GM06990 (cell line): ENCODE measurements at regions not wholly inside any gene's neighbourhood (a gene's known extent, or its start where the extent isn't known, plus 50 kb on each side); places are given as distances from the start of the nearest gene placed in this dataset.

Source experiments
- DNase-seq: peaks from one replicate; pipeline ENCODE4 v3.0.0-alpha.2; 2011; ENCODE audit not compliant: insufficient read length; ENCODE audit errors: extremely low read depth
- H3K27me3 ChIP-seq: replicated peaks from 2 replicates; pipeline ENCODE4 v1.6.0; 2011; ENCODE audit warnings: low read length; ENCODE audit not compliant: control insufficient read depth, insufficient read depth
- H3K36me3 ChIP-seq: 2 replicates; pipeline ENCODE4 v1.5.1; 2011; ENCODE audit warnings: low read length; ENCODE audit not compliant: control insufficient read depth, insufficient read depth
- H3K4me3 ChIP-seq: replicated peaks from 2 replicates; pipeline ENCODE4 v1.5.1; 2011; ENCODE audit warnings: low read depth, mild to moderate bottlenecking, control low read depth, low read length
- CTCF ChIP-seq: IDR thresholded peaks from 2 replicates; pipeline ENCODE4 v1.5.1; 2011; ENCODE audit warnings: low read length, control low read depth, mild to moderate bottlenecking, inconsistent platforms; ENCODE audit not compliant: insufficient read depth, poor library complexity, severe bottlenecking

- Histone ChIP-seq H3K27me3 (no peaks in the 10 kb centered on the region), H3K36me3 (no peaks in the 10 kb centered on the region), H3K4me3 (no peak overlapping the region)
- DNase-seq = no peak
- no peak for TF ChIP-seq CTCF
Observed at GRCh38 chr6:126267626-126268025, 72.3 kb upstream of the CENPW start.

GRCh38 chr6:126268092-126268491 lies 71.8 kb upstream of the CENPW start:
- no peak for TF ChIP-seq CTCF
- no peaks in the 10 kb centered on the region for H3K27me3 ChIP-seq
- H3K4me3 ChIP-seq = no peak overlapping the region
- DNase-seq = no peak
- no peaks in the 10 kb centered on the region for H3K36me3 ChIP-seq

- Histone ChIP-seq H3K27me3 (no peaks in the 10 kb centered on the region), H3K4me3 (no peak overlapping the region), H3K36me3 (no peaks in the 10 kb centered on the region)
- DNase-seq = no peak
- no peak for TF ChIP-seq CTCF
Observed at GRCh38 chr6:126280287-126280686, 59.6 kb upstream of the CENPW start.

- H3K4me3 ChIP-seq = no peak overlapping the region
- H3K36me3 ChIP-seq = no peaks in the 10 kb centered on the region
- no peak for TF ChIP-seq CTCF
- DNase-seq = no peak
- no peaks in the 10 kb centered on the region for H3K27me3 ChIP-seq
Observed at GRCh38 chr6:126285871-126286365, 54.0 kb upstream of the CENPW start.
